Muscle layer of duodenum (tissue), 2 donors: ENCODE measurements at regions not wholly inside any gene's neighbourhood (a gene's known extent, or its start where the extent isn't known, plus 50 kb on each side); places are given as distances from the start of the nearest gene placed in this dataset.

Experiments
- H3K27ac ChIP-seq: one replicate; pipeline ENCODE4 v1.7.0; 2013; ENCODE audit warnings: mild to moderate bottlenecking, low read length
- H3K27me3 ChIP-seq: one replicate; pipeline ENCODE4 v1.7.0; 2013; ENCODE audit warnings: low read depth, mild to moderate bottlenecking, control low read depth, low read length
- H3K36me3 ChIP-seq, 2 donors: one replicate each; pipeline ENCODE4 v1.7.0; 2013; ENCODE audit warnings: low read length in 2 of 2, control low read depth in 1 of 2, mild to moderate bottlenecking in 1 of 2; ENCODE audit not compliant: insufficient read depth in 2 of 2, control insufficient read depth in 1 of 2
- H3K4me1 ChIP-seq, 2 donors: one replicate each; pipeline ENCODE4 v1.7.0; 2013; ENCODE audit warnings: low read length in 2 of 2, mild to moderate bottlenecking in 2 of 2, control low read depth in 1 of 2, moderate library complexity in 1 of 2; ENCODE audit not compliant: insufficient read depth in 2 of 2, control insufficient read depth in 1 of 2
- H3K4me3 ChIP-seq, 2 donors: one replicate each; pipeline ENCODE4 v1.7.0; 2013; ENCODE audit warnings: low read length in 2 of 2, low read depth in 1 of 2, mild to moderate bottlenecking in 1 of 2
- H3K9me3 ChIP-seq, 2 donors: one replicate each; pipeline ENCODE4 v1.7.0; 2013; ENCODE audit warnings: low read length in 2 of 2, control low read depth in 1 of 2, mild to moderate bottlenecking in 1 of 2; ENCODE audit not compliant: control insufficient read depth in 1 of 2
- donor health status: healthy.

DNA sequence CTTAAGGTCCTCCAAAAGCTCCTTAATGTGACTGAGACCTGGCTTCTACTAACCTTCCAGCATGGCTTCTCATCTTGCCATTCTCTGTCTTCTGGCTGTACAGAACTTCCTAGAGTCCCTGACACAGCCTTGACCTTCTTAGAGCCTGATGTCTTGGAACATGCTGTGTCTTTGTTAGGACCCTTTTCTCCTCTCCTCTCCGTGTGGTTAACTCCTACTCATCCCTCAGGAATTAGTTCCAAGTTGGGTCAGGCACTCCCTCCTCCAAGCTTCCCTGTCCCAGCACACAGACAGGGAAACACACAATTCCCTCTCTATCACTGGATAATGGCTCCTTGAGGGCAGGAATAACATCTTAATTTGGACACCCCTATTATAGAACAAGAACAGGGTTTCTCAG is 275.4 kb upstream of the USP24 start:
- H3K27ac ChIP-seq, result no peak overlapping the region

DNA sequence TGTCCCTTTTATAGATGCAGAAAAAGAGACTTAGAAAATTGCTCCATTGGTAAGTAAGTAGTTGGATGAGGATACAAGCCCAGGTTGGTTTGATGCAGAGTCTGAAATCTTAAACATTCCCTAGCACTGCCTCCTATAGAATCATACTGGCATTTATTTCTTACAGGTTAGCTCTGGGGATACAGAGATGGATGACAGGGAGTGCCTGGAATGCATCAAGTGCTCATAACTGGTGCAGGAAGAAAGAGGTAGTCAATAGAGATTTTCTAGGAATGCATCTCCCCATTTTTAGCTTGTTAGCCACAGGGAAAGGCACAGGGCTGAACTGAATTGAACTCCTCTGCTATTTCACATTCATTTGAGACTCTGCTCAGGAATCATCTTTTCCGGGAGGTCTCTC is 269.0 kb upstream of the USP24 start:
- Histone ChIP-seq H3K27ac (no peak overlapping the region), H3K36me3 (no peaks in the 10 kb centered on the region), H3K4me3 (no peak overlapping the region), H3K9me3 (no peaks in the 10 kb centered on the region), H3K4me1 (no peaks in the 10 kb centered on the region), H3K27me3 (no peaks in the 10 kb centered on the region)

More for the DNA sequence above, 275.4 kb upstream of the USP24 start:
- Histone ChIP-seq H3K4me3 (no peak overlapping the region), H3K4me1 (no peaks in the 10 kb centered on the region), H3K27me3 (no peaks in the 10 kb centered on the region), H3K36me3 (no peaks in the 10 kb centered on the region), H3K9me3 (no peaks in the 10 kb centered on the region)

DNA sequence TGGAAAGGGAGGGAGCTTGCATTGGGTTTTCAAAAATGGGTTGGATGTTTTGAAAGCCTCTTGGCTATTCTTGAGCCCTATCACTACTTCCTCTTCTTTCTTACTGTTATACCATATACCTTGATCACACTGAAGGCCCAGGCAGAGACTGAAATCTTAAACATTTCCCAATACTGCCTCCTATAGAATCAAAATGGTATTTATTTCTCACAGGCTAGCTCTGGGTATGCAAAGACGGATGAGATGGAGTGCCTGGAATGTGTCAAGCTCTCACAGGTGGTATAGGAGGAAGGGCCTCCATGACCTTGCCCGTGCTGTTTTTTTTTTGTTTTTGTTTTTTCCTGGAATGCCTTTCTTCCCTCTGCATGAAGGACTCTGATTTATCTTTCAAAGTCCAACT is 268.4 kb upstream of the USP24 start:
- no peak overlapping the region for H3K27ac ChIP-seq
- H3K36me3 ChIP-seq, result no peaks in the 10 kb centered on the region
- H3K4me3 ChIP-seq, result no peak overlapping the region
- no peaks in the 10 kb centered on the region for H3K27me3 ChIP-seq
- H3K4me1 ChIP-seq, result no peaks in the 10 kb centered on the region
- no peaks in the 10 kb centered on the region for H3K9me3 ChIP-seq

DNA sequence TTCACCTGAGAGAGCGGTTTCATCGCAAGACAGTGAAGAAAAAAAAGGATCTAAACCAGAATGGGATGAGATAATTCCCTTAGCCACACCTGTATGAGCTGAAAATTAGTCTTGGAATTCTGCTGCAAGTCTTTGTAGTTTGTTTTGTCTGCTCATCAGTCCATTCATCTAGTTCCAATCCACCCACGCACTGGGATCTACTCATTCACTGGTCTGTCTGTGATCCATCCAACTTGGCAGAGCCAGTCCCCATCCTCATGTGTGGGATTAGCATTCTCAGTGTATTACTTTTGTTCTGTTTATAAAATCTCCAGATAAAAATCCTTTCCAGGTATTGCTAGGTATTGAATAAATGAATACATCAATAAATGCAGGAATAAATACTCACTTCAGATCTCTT is 266.5 kb upstream of the USP24 start:
- H3K4me1 ChIP-seq, result no peaks in the 10 kb centered on the region
- no peaks in the 10 kb centered on the region for H3K36me3 ChIP-seq
- H3K9me3 ChIP-seq, result no peaks in the 10 kb centered on the region
- H3K27ac ChIP-seq, result no peak overlapping the region
- H3K27me3 ChIP-seq, result no peaks in the 10 kb centered on the region
- H3K4me3 ChIP-seq, result no peak overlapping the region

DNA sequence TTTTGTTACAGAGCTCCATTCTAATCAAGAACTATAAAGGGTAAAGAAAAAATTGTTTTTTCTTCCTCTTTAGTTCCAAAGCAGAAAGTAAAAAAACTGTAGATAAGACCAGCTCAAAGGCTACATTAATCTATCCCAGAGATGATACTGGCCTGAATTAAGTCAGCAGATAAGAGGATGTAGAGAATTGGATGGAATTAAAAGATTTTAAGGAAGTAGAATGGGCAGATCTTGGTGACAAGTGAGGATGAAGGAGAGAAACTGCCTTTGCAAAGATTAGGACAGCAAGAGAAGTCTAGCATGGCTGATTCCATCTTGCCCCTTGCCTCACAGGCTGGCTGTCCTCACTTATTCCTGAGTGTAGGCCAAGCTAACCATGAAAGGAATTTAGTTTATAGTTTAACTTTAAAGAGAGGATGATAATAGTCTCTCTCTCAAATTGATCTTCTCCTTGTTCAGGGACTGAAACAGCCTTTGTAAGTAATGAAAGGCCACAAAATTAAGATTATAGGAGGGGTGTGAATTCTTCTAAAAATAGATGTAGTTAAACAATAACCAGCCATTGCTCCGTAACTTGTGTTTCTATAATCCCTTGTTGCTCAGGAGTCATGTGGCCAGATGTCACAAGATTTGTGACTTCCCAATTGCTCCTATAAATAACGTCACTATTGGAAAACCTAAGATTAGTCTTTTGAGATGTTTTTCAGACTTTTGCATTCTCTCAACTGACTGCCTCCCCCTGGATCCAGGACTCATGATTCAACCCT is 265.0 kb upstream of the USP24 start:
- Histone ChIP-seq H3K27me3 (no peaks in the 10 kb centered on the region), H3K9me3 (no peaks in the 10 kb centered on the region), H3K36me3 (no peaks in the 10 kb centered on the region), H3K27ac (no peak overlapping the region), H3K4me3 (no peak overlapping the region), H3K4me1 (no peaks in the 10 kb centered on the region)

DNA sequence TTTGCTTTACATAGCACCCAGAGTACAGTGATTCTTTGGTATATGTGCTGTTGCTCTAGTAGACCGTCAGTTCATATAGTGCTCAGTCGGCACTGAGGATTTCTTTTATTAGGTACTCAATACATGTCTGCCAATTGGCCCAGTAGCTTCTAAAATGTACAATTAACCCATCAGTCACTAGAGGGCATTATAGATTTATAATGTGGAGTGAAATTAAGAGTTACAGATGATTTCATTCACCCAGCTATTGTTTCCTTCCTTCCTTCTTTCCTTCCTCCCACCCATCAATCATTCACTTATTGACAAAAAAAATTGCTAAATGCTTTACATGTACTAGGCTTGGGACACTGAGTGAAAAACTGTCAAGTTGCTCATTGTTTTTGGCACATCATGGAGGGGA is 263.6 kb upstream of the USP24 start:
- no peaks in the 10 kb centered on the region for H3K27me3 ChIP-seq
- no peaks in the 10 kb centered on the region for H3K4me1 ChIP-seq
- H3K36me3 ChIP-seq, result no peaks in the 10 kb centered on the region
- no peaks in the 10 kb centered on the region for H3K9me3 ChIP-seq
- H3K27ac ChIP-seq, result no peak overlapping the region
- H3K4me3 ChIP-seq, result no peak overlapping the region

DNA sequence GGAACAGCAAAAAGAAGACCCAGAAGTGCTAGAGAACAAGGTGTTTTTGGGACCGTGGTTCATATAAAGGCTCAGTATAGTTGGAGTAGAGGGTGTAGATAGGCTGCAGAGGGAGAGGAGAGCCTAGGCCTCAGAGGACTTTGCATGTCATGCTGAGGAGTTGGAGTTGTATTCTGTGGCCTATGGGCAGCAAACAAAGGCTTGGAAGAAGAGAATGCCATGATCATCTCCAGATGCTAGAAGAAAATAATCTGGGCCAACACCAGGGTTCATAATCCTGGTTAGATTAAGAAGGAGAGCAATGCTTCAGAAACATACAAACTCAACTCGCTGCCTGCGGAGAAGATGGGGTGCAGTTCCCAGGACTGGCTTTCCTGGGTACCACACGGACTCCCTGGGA is 262.8 kb upstream of the USP24 start:
- Histone ChIP-seq H3K36me3 (no peaks in the 10 kb centered on the region), H3K27me3 (no peaks in the 10 kb centered on the region), H3K9me3 (no peaks in the 10 kb centered on the region), H3K4me1 (no peaks in the 10 kb centered on the region), H3K4me3 (no peak overlapping the region), H3K27ac (no peak overlapping the region)

DNA sequence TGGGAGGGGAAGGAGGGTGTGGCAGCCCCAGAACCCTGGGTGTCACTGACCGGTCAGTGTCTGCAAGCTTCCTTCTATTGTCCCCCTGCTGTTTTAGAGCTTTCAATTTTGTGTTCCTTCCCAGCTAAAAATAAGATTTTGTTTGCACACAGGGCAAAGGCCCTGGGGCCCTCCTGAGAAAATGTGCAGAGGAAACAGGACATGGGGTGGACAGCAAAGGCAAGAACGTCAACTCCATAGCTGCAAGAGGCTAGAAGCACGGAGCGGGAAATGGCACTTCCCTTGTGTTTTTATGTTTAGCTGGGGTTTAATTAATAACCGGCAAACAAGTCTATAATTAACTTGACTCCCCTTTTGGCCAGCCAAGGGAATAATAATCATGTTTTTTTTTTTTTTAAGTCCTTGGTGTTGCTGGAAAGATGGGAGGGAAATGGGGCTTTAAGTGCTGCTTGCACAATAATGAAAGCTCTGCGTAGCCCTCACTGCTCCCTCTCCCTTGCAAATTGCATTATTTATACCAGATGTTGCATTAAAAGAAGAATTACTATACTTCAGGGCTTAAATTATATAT is 261.4 kb upstream of the USP24 start:
- no peak overlapping the region for H3K27ac ChIP-seq
- no peaks in the 10 kb centered on the region for H3K9me3 ChIP-seq
- no peak overlapping the region for H3K4me3 ChIP-seq
- H3K27me3 ChIP-seq, result no peaks in the 10 kb centered on the region
- H3K4me1 ChIP-seq, result no peaks in the 10 kb centered on the region
- no peaks in the 10 kb centered on the region for H3K36me3 ChIP-seq

DNA sequence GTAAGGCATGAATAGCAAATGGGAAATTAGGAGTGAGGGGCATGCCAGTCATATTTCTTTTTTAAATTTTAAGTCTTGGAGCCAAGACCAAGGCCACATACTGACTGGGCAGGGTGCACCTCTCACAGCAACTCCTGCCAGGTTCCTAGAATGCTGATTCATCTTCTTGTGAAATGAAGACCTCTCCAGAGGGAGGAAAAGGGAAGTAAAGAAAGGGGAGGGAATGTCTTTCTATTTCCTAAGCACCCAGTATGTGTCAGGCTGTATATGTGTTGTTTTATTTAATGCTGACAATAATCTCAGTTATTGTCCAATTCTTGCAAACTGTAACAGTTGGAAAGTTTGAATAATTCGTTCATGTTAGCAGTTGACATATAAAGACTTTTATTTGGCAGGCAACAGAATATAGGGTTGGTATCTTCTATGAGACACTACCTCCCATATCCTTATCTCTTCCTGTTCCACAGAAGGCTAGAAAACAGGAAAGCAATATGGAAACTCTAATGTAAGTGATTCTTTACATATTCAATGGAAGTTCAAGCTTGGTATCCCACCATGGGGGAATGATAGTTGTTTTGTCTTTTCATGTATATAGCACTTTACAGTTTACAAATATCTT is 259.1 kb upstream of the USP24 start:
- no peaks in the 10 kb centered on the region for H3K9me3 ChIP-seq
- H3K27ac ChIP-seq, result no peak overlapping the region
- H3K36me3 ChIP-seq, result no peaks in the 10 kb centered on the region
- H3K4me1 ChIP-seq, result no peaks in the 10 kb centered on the region
- no peak overlapping the region for H3K4me3 ChIP-seq
- H3K27me3 ChIP-seq, result no peaks in the 10 kb centered on the region

DNA sequence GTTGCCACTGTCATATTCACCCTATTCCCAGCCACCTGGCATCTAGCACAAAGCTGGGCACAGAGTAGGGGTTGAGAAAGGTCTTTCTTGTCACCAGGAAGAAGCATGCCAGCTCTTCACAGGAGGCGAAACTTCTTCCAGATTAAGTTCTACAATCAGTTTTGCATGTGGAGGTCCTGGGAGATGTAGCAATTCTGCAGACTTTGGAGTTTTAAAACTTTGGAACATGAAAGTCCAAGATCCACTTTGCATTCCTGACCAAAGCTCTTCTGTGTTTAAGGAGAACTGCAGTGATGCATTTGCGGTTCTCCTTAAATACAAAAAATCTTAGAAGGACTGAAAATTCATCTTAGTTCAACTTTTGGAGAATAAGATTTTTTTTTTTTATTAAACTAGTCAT is 258.5 kb upstream of the USP24 start:
- Histone ChIP-seq H3K4me3 (no peak overlapping the region), H3K9me3 (no peaks in the 10 kb centered on the region), H3K27ac (no peak overlapping the region), H3K4me1 (no peaks in the 10 kb centered on the region), H3K27me3 (no peaks in the 10 kb centered on the region), H3K36me3 (no peaks in the 10 kb centered on the region)

DNA sequence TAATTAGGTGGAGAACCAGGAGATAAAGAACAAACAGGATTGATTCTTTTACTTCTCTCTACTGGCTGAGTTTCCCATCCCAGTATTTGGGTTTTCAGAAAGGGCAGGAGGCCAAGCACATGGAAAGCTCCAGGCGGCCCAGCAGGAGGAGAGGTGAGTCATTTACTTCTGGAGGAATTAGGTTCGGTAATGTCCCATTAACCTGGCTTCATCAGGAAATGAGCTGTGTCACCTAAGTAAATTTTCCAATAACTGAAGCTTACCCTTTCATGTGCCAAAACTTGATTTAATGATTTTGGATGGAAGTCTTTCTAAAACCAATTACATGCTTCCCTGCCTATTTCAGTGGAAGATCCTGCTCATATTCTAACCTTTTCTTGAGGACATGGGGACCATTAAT is 257.6 kb upstream of the USP24 start:
- Histone ChIP-seq H3K4me3 (no peak overlapping the region), H3K4me1 (no peaks in the 10 kb centered on the region), H3K36me3 (no peaks in the 10 kb centered on the region), H3K27me3 (no peaks in the 10 kb centered on the region), H3K27ac (no peak overlapping the region), H3K9me3 (no peaks in the 10 kb centered on the region)
